H1 (cell line): ENCODE measurements at regions not wholly inside any gene's neighbourhood (a gene's known extent, or its start where the extent isn't known, plus 50 kb on each side); places are given as distances from the start of the nearest gene placed in this dataset.

ENCODE experiments used
- CTCF ChIA-PET: fragments of 300-600 bp; sonication (Branson Sonifier 250); formaldehyde crosslinking; loops from one replicate; lab custom pipeline; 2021; ENCODE audit not compliant: partially characterized antibody; lab: Charles Lee
- POLR2A ChIA-PET: fragments of 300-600 bp; sonication (Branson Sonifier 250); formaldehyde crosslinking; loops from one replicate; lab custom pipeline; 2021; ENCODE audit warnings: inconsistent platforms; ENCODE audit not compliant: partially characterized antibody; lab: Charles Lee
- DNase-seq, 2 experiments: peaks; one replicate each; pipeline versions ENCODE4 v3.0.0 to v3.0.0-alpha.2; 2010 to 2022; ENCODE audit warnings: low spot score in 2 of 2, low read depth in 1 of 2, mixed read lengths in 1 of 2
- FAIRE-seq: peaks from 2 replicates; lab custom pipeline; 2011; peaks lifted over from hg19 to GRCh38; lab: Jason Lieb, UNC
- H2AFZ ChIP-seq: 2 replicates; pipeline ENCODE4 v1.8.1; 2012; ENCODE audit warnings: low read length, inconsistent platforms
- H2AK5ac ChIP-seq: 2 replicates; pipeline ENCODE4 v1.6.1; 2013; ENCODE audit warnings: low read depth, low read length
- H2BK120ac ChIP-seq: replicated peaks from 2 replicates; pipeline ENCODE3; 2013; ENCODE audit warnings: low read depth, low read length, inconsistent platforms
- H2BK12ac ChIP-seq: 2 replicates; pipeline ENCODE4 v1.6.1; 2013; ENCODE audit warnings: low read depth, low read length
- H2BK15ac ChIP-seq: 2 replicates; pipeline ENCODE4 v1.6.1; 2013; ENCODE audit warnings: low read length
- H2BK20ac ChIP-seq: 2 replicates; pipeline ENCODE4 v1.6.1; 2013; ENCODE audit warnings: low read length
- H2BK5ac ChIP-seq: 2 replicates; pipeline ENCODE4 v1.6.1; 2013; ENCODE audit warnings: low read depth, low read length
- H3K14ac ChIP-seq: 2 replicates; pipeline ENCODE4 v1.6.1; 2013; ENCODE audit warnings: inconsistent platforms; ENCODE audit not compliant: insufficient read length
- H3K18ac ChIP-seq: 2 replicates; pipeline ENCODE4 v1.6.1; 2013; ENCODE audit warnings: low read length; ENCODE audit errors: extremely low read depth
- H3K23ac ChIP-seq: 2 replicates; pipeline ENCODE4 v1.6.1; 2013; ENCODE audit warnings: inconsistent platforms; ENCODE audit not compliant: insufficient read length
- H3K23me2 ChIP-seq: 2 replicates; pipeline ENCODE4 v1.6.1; 2013; ENCODE audit warnings: low read depth, low read length
- H3K27ac ChIP-seq: 2 replicates; pipeline ENCODE4 v1.6.1; 2011; ENCODE audit warnings: low read depth, low read length, inconsistent platforms
- H3K27me3 ChIP-seq, 4 experiments: replicated peaks in 1 of 4; 1 replicate in 1 of 4; 2 replicates in 3 of 4; pipeline versions ENCODE4 v1.6.1 to v1.8.1; 2011 to 2013; ENCODE audit warnings: low read length in 3 of 4, mild to moderate bottlenecking in 3 of 4, inconsistent platforms in 2 of 4, mixed read lengths in 2 of 4, moderate library complexity in 1 of 4; ENCODE audit not compliant: control insufficient read depth in 3 of 4, insufficient read depth in 3 of 4; ENCODE audit errors: extremely low read depth in 1 of 4
- H3K36me3 ChIP-seq, 4 experiments: 2 replicates each; pipeline versions ENCODE4 v1.6.1 to v1.8.1; 2011 to 2013; ENCODE audit warnings: mild to moderate bottlenecking in 4 of 4, low read length in 3 of 4, moderate library complexity in 2 of 4, control low read depth in 1 of 4, inconsistent platforms in 1 of 4; ENCODE audit not compliant: insufficient read depth in 4 of 4, control insufficient read depth in 2 of 4
- H3K4ac ChIP-seq: replicated peaks from 2 replicates; pipeline ENCODE3; 2013; ENCODE audit warnings: low read length, low read depth, mixed read lengths, inconsistent platforms; ENCODE audit not compliant: insufficient read length
- H3K4me1 ChIP-seq, 4 experiments: replicated peaks in 1 of 4; 1 replicate in 1 of 4; 2 replicates in 3 of 4; pipeline versions ENCODE4 v1.6.1 to v1.8.1; 2011 to 2013; ENCODE audit warnings: low read length in 3 of 4, inconsistent platforms in 2 of 4, mixed read lengths in 1 of 4; ENCODE audit not compliant: insufficient read depth in 4 of 4, control insufficient read depth in 3 of 4
- H3K4me2 ChIP-seq, 2 experiments: 2 replicates each; pipeline versions ENCODE4 v1.6.1 to v1.8.1; 2011 to 2013; ENCODE audit warnings: low read depth in 2 of 2, low read length in 2 of 2, control low read depth in 1 of 2, inconsistent platforms in 1 of 2, mild to moderate bottlenecking in 1 of 2; ENCODE audit not compliant: insufficient read depth in 1 of 2
- H3K4me3 ChIP-seq, 4 experiments: fragments of 200-600, 300-600 bp in 1 of 4; sonication (generic), shearing (Covaris generic), sonication (Bioruptor Twin) in 1 of 4; 2 replicates each; pipeline versions ENCODE4 v1.5.1 to v1.8.1; 2011 to 2016; ENCODE audit warnings: low read length in 4 of 4, low read depth in 3 of 4, control low read depth in 2 of 4, inconsistent platforms in 2 of 4, mild to moderate bottlenecking in 2 of 4, mixed read lengths in 1 of 4, moderate library complexity in 1 of 4; ENCODE audit not compliant: insufficient read depth in 2 of 4; ENCODE audit errors: extremely low read depth in 1 of 4
- H3K56ac ChIP-seq: replicated peaks from 2 replicates; pipeline ENCODE3; 2013; ENCODE audit warnings: low read depth, mild to moderate bottlenecking, mixed read lengths, low read length, inconsistent platforms; ENCODE audit not compliant: insufficient read length
- H3K79me1 ChIP-seq: 2 replicates; pipeline ENCODE4 v1.6.1; 2013; ENCODE audit warnings: low read depth, low read length, control low read depth
- H3K79me2 ChIP-seq, 2 experiments: 2 replicates each; pipeline versions ENCODE4 v1.6.1 to v1.8.1; 2012 to 2013; ENCODE audit warnings: low read length in 2 of 2, mild to moderate bottlenecking in 2 of 2, inconsistent platforms in 1 of 2; ENCODE audit not compliant: insufficient read depth in 2 of 2, control insufficient read depth in 1 of 2
- H3K9ac ChIP-seq, 4 experiments: replicated peaks in 1 of 4; 1 replicate in 1 of 4; 2 replicates in 3 of 4; pipeline versions ENCODE4 v1.6.1 to v1.8.1; 2011 to 2013; ENCODE audit warnings: low read depth in 3 of 4, low read length in 3 of 4, control low read depth in 2 of 4, mild to moderate bottlenecking in 2 of 4, moderate library complexity in 2 of 4, inconsistent platforms in 1 of 4; ENCODE audit errors: extremely low read depth in 1 of 4
- H3K9me3 ChIP-seq, 2 experiments: 2 replicates each; pipeline versions ENCODE4 v1.6.1 to v1.8.1; 2012 to 2013; ENCODE audit warnings: mild to moderate bottlenecking in 2 of 2, moderate library complexity in 2 of 2, control low read depth in 1 of 2, inconsistent platforms in 1 of 2, low read depth in 1 of 2, low read length in 1 of 2, mixed read lengths in 1 of 2; ENCODE audit not compliant: insufficient read depth in 2 of 2
- H4K20me1 ChIP-seq, 2 experiments: replicated peaks in 1 of 2; 2 replicates each; pipeline versions ENCODE3 to v1.8.1; 2011 to 2013; ENCODE audit warnings: inconsistent platforms in 2 of 2, low read length in 2 of 2, mild to moderate bottlenecking in 1 of 2; ENCODE audit not compliant: insufficient read depth in 2 of 2, control insufficient read depth in 1 of 2
- H4K5ac ChIP-seq: 2 replicates; pipeline ENCODE4 v1.6.1; 2013; ENCODE audit warnings: low read length, low read depth, mixed read lengths, inconsistent platforms; ENCODE audit not compliant: insufficient read length
- H4K8ac ChIP-seq: 2 replicates; pipeline ENCODE4 v1.8.0; 2013; ENCODE audit warnings: mild to moderate bottlenecking, moderate library complexity, low read length, inconsistent platforms; ENCODE audit not compliant: insufficient read depth; ENCODE audit errors: extremely low read depth
- H4K91ac ChIP-seq: replicated peaks from 2 replicates; pipeline ENCODE3; 2013; ENCODE audit warnings: low read length, mixed read lengths, inconsistent platforms; ENCODE audit not compliant: insufficient read length
- CHD1 ChIP-seq: IDR thresholded peaks from 2 replicates; pipeline ENCODE4 v1.6.1; 2012; ENCODE audit warnings: low read depth, low read length, improper control_type of control experiment
- SIX5 ChIP-seq: IDR thresholded peaks from 2 replicates; pipeline ENCODE4 v1.6.1; 2011; ENCODE audit warnings: mild to moderate bottlenecking, low read depth, low read length
- TAF7 ChIP-seq: optimal IDR thresholded peaks from 2 replicates; pipeline ENCODE3; 2011; ENCODE audit warnings: low read depth, mild to moderate bottlenecking, inconsistent platforms, low read length, moderate library complexity, borderline replicate concordance
- TEAD4 ChIP-seq: IDR thresholded peaks from 2 replicates; pipeline ENCODE4 v1.6.1; 2012; ENCODE audit warnings: low read depth, low read length, inconsistent platforms, mixed read lengths
- WGBS, 2 experiments: shearing (Covaris generic) in 1 of 2; methylation state at CpG; one replicate each; pipeline versions ENCODE4 v1.1.6 to v1.1.7; 2013 to 2015; ENCODE audit warnings: low lambda C conversion rate in 2 of 2, mixed read lengths in 2 of 2, inconsistent platforms in 1 of 2, low coverage in 1 of 2, missing lambda C conversion rate in 1 of 2; ENCODE audit not compliant: insufficient replicate concordance in 2 of 2, insufficient coverage in 1 of 2, insufficient read length in 1 of 2; ENCODE audit errors: extremely low coverage in 1 of 2, missing lambda C conversion rate in 1 of 2; 5-methylcytosine and 5-hydroxymethylcytosine counted together
- TF ChIP-seq, protein P1 (sequence below): IDR thresholded peaks from 2 replicates; pipeline ENCODE4 v1.6.1; 2012; ENCODE audit warnings: inconsistent platforms

GRCh38 chr2:163173591-163173990 is 335.0 kb upstream of the KCNH7 start:
- FAIRE-seq: no peak
- no peak overlapping the region for H2BK12ac ChIP-seq
- no peak overlapping the region for H4K8ac ChIP-seq

More at GRCh38 chr2:163173591-163173990, 335.0 kb upstream of the KCNH7 start:
- Histone ChIP-seq H3K36me3 (no peaks in the 10 kb centered on the region), H4K5ac (no peak overlapping the region), H3K9ac (no peak overlapping the region), H3K56ac (no peak overlapping the region), H2BK120ac (no peak overlapping the region), H3K9me3 (no peaks in the 10 kb centered on the region), H3K4me3 (no peak overlapping the region), H3K27ac (no peak overlapping the region), H3K4me1 (no peaks in the 10 kb centered on the region), H3K4ac (no peak overlapping the region), H2BK20ac (no peak overlapping the region), H3K79me1 (no peaks in the 10 kb centered on the region), H3K14ac (no peak overlapping the region), H2BK15ac (no peak overlapping the region), H3K23me2 (no peaks in the 10 kb centered on the region), H3K18ac (no peak overlapping the region), H4K20me1 (no peaks in the 10 kb centered on the region), H3K79me2 (no peaks in the 10 kb centered on the region), H2AK5ac (no peak overlapping the region), H3K27me3 (peaks cover 0 to 9% (median 7%) of the 10 kb centered on the region in 4 experiments; a peak in 6 of 7 replicates), H3K23ac (no peak overlapping the region), H3K4me2 (no peak overlapping the region), H2BK5ac (no peak overlapping the region), H2AFZ (no peak overlapping the region), H4K91ac (no peak overlapping the region)
- no peak for DNase-seq
- POLR2A ChIA-PET: no interaction called here
- TF ChIP-seq TEAD4 (no peak), TAF7 (no peak), CHD1 (no peak), SIX5 (no peak)
- TF ChIP-seq, protein P1, sequence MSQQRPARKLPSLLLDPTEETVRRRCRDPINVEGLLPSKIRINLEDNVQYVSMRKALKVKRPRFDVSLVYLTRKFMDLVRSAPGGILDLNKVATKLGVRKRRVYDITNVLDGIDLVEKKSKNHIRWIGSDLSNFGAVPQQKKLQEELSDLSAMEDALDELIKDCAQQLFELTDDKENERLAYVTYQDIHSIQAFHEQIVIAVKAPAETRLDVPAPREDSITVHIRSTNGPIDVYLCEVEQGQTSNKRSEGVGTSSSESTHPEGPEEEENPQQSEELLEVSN: no peak
- CTCF ChIA-PET: interaction anchor here (1.0 to 2.7 kb wide), 3 partner anchors 10 to 1258 kb away, joined by 3 to 36 read pairs (median 3); no protein-coding TSS in a partner anchor
- WGBS, 2 experiments: 88% methylated on average over 1 of the region's 1 CpG; no CpG with 5 or more reads in 1 of the 2 experiments
